SK-N-SH (cell line): ENCODE measurements at regions not wholly inside any gene's neighbourhood (a gene's known extent, or its start where the extent isn't known, plus 50 kb on each side); places are given as distances from the start of the nearest gene placed in this dataset.

Experiments used
- EZH2phosphoT487 ChIP-seq: fragments of 200-600 bp; sonication (generic); IDR thresholded peaks from 2 replicates; pipeline ENCODE4 v1.6.1; 2017; ENCODE audit warnings: low read depth, mixed run types, mild to moderate bottlenecking, antibody characterized with exemption, moderate library complexity, borderline replicate concordance
- FOSL2 ChIP-seq: IDR thresholded peaks from 2 replicates; pipeline ENCODE4 v1.4.0; 2012; ENCODE audit warnings: low read depth, mild to moderate bottlenecking, moderate library complexity, borderline replicate concordance
- JUND ChIP-seq: IDR thresholded peaks from 2 replicates; pipeline ENCODE4 v1.4.0; 2012
- MXI1 ChIP-seq: IDR thresholded peaks from 2 replicates; pipeline ENCODE4 v1.6.1; 2012; ENCODE audit warnings: mild to moderate bottlenecking, low read depth, low read length, improper control_type of control experiment
- NFIC ChIP-seq: IDR thresholded peaks from 2 replicates; pipeline ENCODE4 v1.4.0; 2012; ENCODE audit warnings: borderline replicate concordance
- POLR2AphosphoS5 ChIP-seq: IDR thresholded peaks from 2 replicates; pipeline ENCODE4 v1.6.1; 2012; ENCODE audit warnings: low read depth, low read length
- RAD21 ChIP-seq: IDR thresholded peaks from 2 replicates; pipeline ENCODE4 v1.6.1; 2012; ENCODE audit warnings: mild to moderate bottlenecking, low read length
- RFX5 ChIP-seq: IDR thresholded peaks from 2 replicates; pipeline ENCODE4 v1.6.1; 2012; ENCODE audit warnings: mild to moderate bottlenecking, improper control_type of control experiment, low read length
- SMC3 ChIP-seq: IDR thresholded peaks from 2 replicates; pipeline ENCODE4 v1.6.1; 2012; ENCODE audit warnings: low read depth, low read length, improper control_type of control experiment
- TAF1 ChIP-seq: IDR thresholded peaks from 2 replicates; pipeline ENCODE4 v1.6.1; 2012; ENCODE audit warnings: low read depth, mild to moderate bottlenecking, low read length, moderate library complexity, borderline replicate concordance
- YY1 ChIP-seq: IDR thresholded peaks from 2 replicates; pipeline ENCODE4 v1.4.0; 2012; ENCODE audit warnings: low read depth, mild to moderate bottlenecking
- TF ChIP-seq, protein P1 (sequence below): fragments of 200-600 bp; sonication (generic); IDR thresholded peaks from 2 replicates; pipeline ENCODE4 v1.6.1; 2017; ENCODE audit warnings: antibody characterized with exemption, mild to moderate bottlenecking, moderate library complexity

DNA sequence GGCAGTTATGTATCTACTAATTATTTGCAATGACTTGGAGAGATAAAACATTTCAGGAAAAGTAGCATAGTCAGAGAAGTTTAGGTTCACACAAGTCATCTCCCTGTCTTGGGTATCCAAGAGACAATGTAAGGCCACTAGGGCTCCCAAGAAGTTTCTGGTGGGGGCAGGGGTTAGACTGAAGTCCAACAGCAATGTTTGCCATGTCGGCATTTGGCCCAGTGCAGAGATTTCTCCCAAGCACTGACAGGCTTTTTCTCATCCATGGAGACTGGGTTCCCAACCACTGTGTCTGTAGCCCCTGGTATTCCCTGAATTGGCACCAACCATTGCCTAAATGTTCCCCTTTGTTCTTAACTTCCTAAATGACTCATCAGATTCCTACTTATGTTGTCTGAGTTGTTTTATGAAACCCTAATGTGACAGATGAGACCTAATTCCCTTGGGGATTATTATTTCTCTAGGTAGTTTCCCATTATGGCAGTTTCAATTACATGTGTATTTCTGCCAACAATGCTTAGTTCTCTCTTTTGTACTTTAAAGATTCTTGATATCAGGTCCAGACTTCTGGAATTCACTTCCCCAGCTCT is 103.6 kb upstream of the EGFLAM start:
- TF ChIP-seq JUND, result no peak
- TF ChIP-seq, protein P1, sequence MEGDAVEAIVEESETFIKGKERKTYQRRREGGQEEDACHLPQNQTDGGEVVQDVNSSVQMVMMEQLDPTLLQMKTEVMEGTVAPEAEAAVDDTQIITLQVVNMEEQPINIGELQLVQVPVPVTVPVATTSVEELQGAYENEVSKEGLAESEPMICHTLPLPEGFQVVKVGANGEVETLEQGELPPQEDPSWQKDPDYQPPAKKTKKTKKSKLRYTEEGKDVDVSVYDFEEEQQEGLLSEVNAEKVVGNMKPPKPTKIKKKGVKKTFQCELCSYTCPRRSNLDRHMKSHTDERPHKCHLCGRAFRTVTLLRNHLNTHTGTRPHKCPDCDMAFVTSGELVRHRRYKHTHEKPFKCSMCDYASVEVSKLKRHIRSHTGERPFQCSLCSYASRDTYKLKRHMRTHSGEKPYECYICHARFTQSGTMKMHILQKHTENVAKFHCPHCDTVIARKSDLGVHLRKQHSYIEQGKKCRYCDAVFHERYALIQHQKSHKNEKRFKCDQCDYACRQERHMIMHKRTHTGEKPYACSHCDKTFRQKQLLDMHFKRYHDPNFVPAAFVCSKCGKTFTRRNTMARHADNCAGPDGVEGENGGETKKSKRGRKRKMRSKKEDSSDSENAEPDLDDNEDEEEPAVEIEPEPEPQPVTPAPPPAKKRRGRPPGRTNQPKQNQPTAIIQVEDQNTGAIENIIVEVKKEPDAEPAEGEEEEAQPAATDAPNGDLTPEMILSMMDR, result no peak
- TF ChIP-seq FOSL2, result no peak
- TF ChIP-seq TAF1, result no peak
- no peak for TF ChIP-seq POLR2AphosphoS5
- no peak for TF ChIP-seq SMC3
- TF ChIP-seq EZH2phosphoT487, result no peak
- no peak for TF ChIP-seq RAD21
- no peak for TF ChIP-seq NFIC
- no peak for TF ChIP-seq MXI1
- TF ChIP-seq YY1, result no peak
- TF ChIP-seq RFX5, result no peak
